Natural killer cell (primary cell): ENCODE measurements at regions not wholly inside any gene's neighbourhood (a gene's known extent, or its start where the extent isn't known, plus 50 kb on each side); places are given as distances from the start of the nearest gene placed in this dataset.

Source experiments
- ATAC-seq, 3 donors: fragments of 150-1000 bp in 2 of 3; fragments of 200-7000 bp in 1 of 3; cut with Tn5 transposase; 1 replicate in 1 of 3; 2 replicates in 2 of 3; pipeline ENCODE4 v1.10.0; 2021; ENCODE audit warnings: mild to moderate bottlenecking in 2 of 3, moderate library complexity in 2 of 3
- DNase-seq, 2 donors: peaks; one replicate each; pipeline versions ENCODE4 v3.0.0 to v3.0.0-alpha.2; 2013 to 2021; ENCODE audit warnings: mixed read lengths in 1 of 2
- H3K27ac ChIP-seq: one replicate; pipeline ENCODE4 v1.5.1; 2013; ENCODE audit warnings: mild to moderate bottlenecking, low read length
- H3K27me3 ChIP-seq: one replicate; pipeline ENCODE4 v1.6.1; 2013; ENCODE audit warnings: low read length; ENCODE audit not compliant: control insufficient read depth, insufficient read depth
- H3K36me3 ChIP-seq: one replicate; pipeline ENCODE4 v1.6.1; 2013; ENCODE audit warnings: low read length; ENCODE audit not compliant: control insufficient read depth, insufficient read depth
- H3K4me1 ChIP-seq: one replicate; pipeline ENCODE4 v1.6.1; 2013; ENCODE audit warnings: low read length; ENCODE audit not compliant: control insufficient read depth, insufficient read depth
- H3K4me3 ChIP-seq: one replicate; pipeline ENCODE4 v1.5.1; 2013; ENCODE audit warnings: low read length
- H3K9me3 ChIP-seq: one replicate; pipeline ENCODE4 v1.6.1; 2013; ENCODE audit warnings: low read length; ENCODE audit not compliant: control insufficient read depth, insufficient read depth
- H3K27ac Mint-ChIP-seq, 2 donors: one replicate each; pipeline ENCODE4 v1.8.0; 2022; ENCODE audit warnings: mild to moderate bottlenecking in 2 of 2, mixed read lengths in 2 of 2, moderate library complexity in 1 of 2
- H3K27me3 Mint-ChIP-seq, 2 donors: one replicate each; pipeline ENCODE4 v1.8.0; 2022; ENCODE audit warnings: low read depth in 2 of 2, mixed read lengths in 2 of 2
- H3K36me3 Mint-ChIP-seq: one replicate; pipeline ENCODE4 v1.8.0; 2022; ENCODE audit warnings: mixed read lengths
- H3K4me1 Mint-ChIP-seq, 2 donors: one replicate each; pipeline ENCODE4 v1.8.0; 2022; ENCODE audit warnings: mixed read lengths in 2 of 2
- H3K4me3 Mint-ChIP-seq: one replicate; pipeline ENCODE4 v1.8.0; 2022; ENCODE audit warnings: mild to moderate bottlenecking, moderate library complexity, mixed read lengths
- H3K9me3 Mint-ChIP-seq, 2 donors: one replicate each; pipeline ENCODE4 v1.8.0; 2022; ENCODE audit warnings: mixed read lengths in 2 of 2
- WGBS: methylation state at CpG from one replicate; pipeline ENCODE4 v1.1.7; 2013; ENCODE audit warnings: missing lambda C conversion rate; ENCODE audit not compliant: insufficient coverage; 5-methylcytosine and 5-hydroxymethylcytosine counted together
- intact Hi-C: fragments of 100-400 bp; cut with micrococcal nuclease; formaldehyde crosslinking; loops from one replicate; pipeline ENCODE4 v1.14.2; 2022
- TF ChIP-seq, protein P1 (sequence below): fragments of 200-600 bp; IDR thresholded peaks from one replicate; pipeline ENCODE4 v1.8.0; 2022; ENCODE audit warnings: antibody characterized with exemption

- Mint-ChIP-seq H3K9me3 (no peaks in the 10 kb centered on the region), H3K27me3 (peaks cover 8 to 9% of the 10 kb centered on the region in 2 donors), H3K36me3 (no peaks in the 10 kb centered on the region), H3K4me3 (no peak overlapping the region), H3K27ac (no peak overlapping the region), H3K4me1 (no peaks in the 10 kb centered on the region)
- DNase-seq: no peak
- no peaks in the 10 kb centered on the region for H3K27me3 ChIP-seq
- intact Hi-C loops: no loop called here
- 84% methylated on average over 6 of the region's 7 CpGs for WGBS
- no peak overlapping the region for H3K27ac ChIP-seq
- no peak for ATAC-seq
- H3K4me3 ChIP-seq: no peak overlapping the region
- no peaks in the 10 kb centered on the region for H3K9me3 ChIP-seq
- TF ChIP-seq, protein P1, sequence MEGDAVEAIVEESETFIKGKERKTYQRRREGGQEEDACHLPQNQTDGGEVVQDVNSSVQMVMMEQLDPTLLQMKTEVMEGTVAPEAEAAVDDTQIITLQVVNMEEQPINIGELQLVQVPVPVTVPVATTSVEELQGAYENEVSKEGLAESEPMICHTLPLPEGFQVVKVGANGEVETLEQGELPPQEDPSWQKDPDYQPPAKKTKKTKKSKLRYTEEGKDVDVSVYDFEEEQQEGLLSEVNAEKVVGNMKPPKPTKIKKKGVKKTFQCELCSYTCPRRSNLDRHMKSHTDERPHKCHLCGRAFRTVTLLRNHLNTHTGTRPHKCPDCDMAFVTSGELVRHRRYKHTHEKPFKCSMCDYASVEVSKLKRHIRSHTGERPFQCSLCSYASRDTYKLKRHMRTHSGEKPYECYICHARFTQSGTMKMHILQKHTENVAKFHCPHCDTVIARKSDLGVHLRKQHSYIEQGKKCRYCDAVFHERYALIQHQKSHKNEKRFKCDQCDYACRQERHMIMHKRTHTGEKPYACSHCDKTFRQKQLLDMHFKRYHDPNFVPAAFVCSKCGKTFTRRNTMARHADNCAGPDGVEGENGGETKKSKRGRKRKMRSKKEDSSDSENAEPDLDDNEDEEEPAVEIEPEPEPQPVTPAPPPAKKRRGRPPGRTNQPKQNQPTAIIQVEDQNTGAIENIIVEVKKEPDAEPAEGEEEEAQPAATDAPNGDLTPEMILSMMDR: no peak
- no peaks in the 10 kb centered on the region for H3K36me3 ChIP-seq
- H3K4me1 ChIP-seq: no peaks in the 10 kb centered on the region
Observed at GRCh38 chr2:237190966-237191713, 105.5 kb downstream of the COPS8 start.

GRCh38 chr2:237191714-237192081 lies 106.0 kb downstream of the COPS8 start:
- no peak overlapping the region for H3K27ac ChIP-seq
- ATAC-seq (no peak), DNase-seq (no peak)
- H3K4me3 ChIP-seq: no peak overlapping the region
- no peaks in the 10 kb centered on the region for H3K4me1 ChIP-seq
- H3K36me3 ChIP-seq: no peaks in the 10 kb centered on the region
- peaks cover 4 to 5% of the 10 kb centered on the region in 2 donors for H3K27me3 Mint-ChIP-seq
- intact Hi-C loops: no loop called here
- TF ChIP-seq, protein P1: no peak
- H3K36me3 Mint-ChIP-seq: no peaks in the 10 kb centered on the region
- H3K27ac Mint-ChIP-seq: no peak overlapping the region
- whole genome bisulfite sequencing: 75% methylated on average over 8 of the region's 8 CpGs
- H3K9me3 ChIP-seq: no peaks in the 10 kb centered on the region
- no peaks in the 10 kb centered on the region for H3K9me3 Mint-ChIP-seq
- H3K27me3 ChIP-seq: no peaks in the 10 kb centered on the region
- H3K4me1 Mint-ChIP-seq: no peaks in the 10 kb centered on the region
- H3K4me3 Mint-ChIP-seq: no peak overlapping the region

DNA sequence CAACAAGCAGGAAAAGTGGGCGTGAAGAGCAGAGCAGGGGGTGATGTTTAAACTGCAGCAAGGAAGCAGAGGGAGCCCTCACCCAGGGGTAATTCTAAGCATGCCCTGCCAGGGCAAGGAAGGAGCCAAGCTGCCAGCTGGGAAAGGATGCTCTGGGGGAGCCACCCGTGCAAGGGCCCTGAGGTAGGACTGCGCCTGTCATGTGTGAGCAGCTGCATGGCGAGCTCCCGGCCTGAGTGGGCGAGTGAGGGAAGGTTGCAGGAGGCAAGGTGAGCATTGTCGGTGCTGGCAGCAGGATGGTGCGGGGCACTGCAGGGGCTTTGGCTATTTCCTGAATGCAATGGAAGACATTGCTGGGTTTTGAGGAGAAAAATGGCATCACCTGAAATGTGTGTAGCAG lies 107.2 kb downstream of the COPS8 start:
- no peaks in the 10 kb centered on the region for H3K9me3 ChIP-seq
- Mint-ChIP-seq H3K36me3 (no peaks in the 10 kb centered on the region), H3K9me3 (no peaks in the 10 kb centered on the region), H3K4me3 (no peak overlapping the region), H3K27ac (no peak overlapping the region), H3K27me3 (peaks cover 7 to 8% of the 10 kb centered on the region in 2 donors), H3K4me1 (no peaks in the 10 kb centered on the region)
- H3K4me1 ChIP-seq: no peaks in the 10 kb centered on the region
- TF ChIP-seq, protein P1: no peak
- intact Hi-C loops: no loop called here
- WGBS: 91% methylated on average over 8 of the region's 8 CpGs
- ATAC-seq (no peak), DNase-seq (no peak)
- no peak overlapping the region for H3K27ac ChIP-seq
- H3K27me3 ChIP-seq: no peaks in the 10 kb centered on the region
- H3K36me3 ChIP-seq: no peaks in the 10 kb centered on the region
- no peak overlapping the region for H3K4me3 ChIP-seq

DNA sequence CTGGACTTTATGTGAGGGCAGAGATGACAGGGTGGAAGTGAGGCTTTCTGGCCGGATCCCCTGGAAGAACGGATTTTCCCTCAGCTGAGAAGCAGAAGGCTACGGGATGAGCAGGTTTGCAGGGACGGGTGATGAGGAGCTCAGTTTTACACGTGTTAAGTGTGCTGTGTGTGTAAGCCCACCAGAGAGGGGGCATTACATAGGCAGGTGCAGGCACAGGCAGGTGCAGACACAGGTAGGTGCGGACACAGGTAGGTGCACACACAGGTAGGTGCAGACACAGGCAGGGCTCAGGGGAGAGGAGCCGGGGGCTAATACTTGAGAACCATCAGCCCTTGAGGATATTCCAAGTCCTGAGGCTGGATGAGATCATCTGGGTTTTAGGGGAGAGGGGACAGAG lies 107.7 kb downstream of the COPS8 start:
- Mint-ChIP-seq H3K27ac (no peak overlapping the region), H3K36me3 (no peaks in the 10 kb centered on the region), H3K27me3 (peaks cover 7 to 8% of the 10 kb centered on the region in 2 donors), H3K4me1 (no peaks in the 10 kb centered on the region), H3K9me3 (no peaks in the 10 kb centered on the region), H3K4me3 (no peak overlapping the region)
- WGBS: 90% methylated on average over 7 of the region's 7 CpGs
- Histone ChIP-seq H3K36me3 (no peaks in the 10 kb centered on the region), H3K4me3 (no peak overlapping the region), H3K27me3 (no peaks in the 10 kb centered on the region), H3K9me3 (no peaks in the 10 kb centered on the region), H3K27ac (no peak overlapping the region), H3K4me1 (no peaks in the 10 kb centered on the region)
- TF ChIP-seq, protein P1: no peak
- no peak for DNase-seq
- no peak for ATAC-seq
- intact Hi-C loops: no loop called here
